Tibial nerve (tissue), 4 donors: ENCODE measurements at regions not wholly inside any gene's neighbourhood (a gene's known extent, or its start where the extent isn't known, plus 50 kb on each side); places are given as distances from the start of the nearest gene placed in this dataset.

Source experiments
- DNase-seq, 2 donors: peaks; one replicate each; pipeline ENCODE4 v3.0.0-alpha.2; 2019; ENCODE audit warnings: low spot score in 2 of 2
- H3K27ac ChIP-seq, 4 donors: fragments of 200-600 bp; sonication (generic) in 3 of 4; one replicate each; pipeline ENCODE4 v1.5.1; 2017 to 2019; ENCODE audit warnings: mild to moderate bottlenecking in 1 of 4
- H3K27me3 ChIP-seq, 2 donors: fragments of 200-600 bp; sonication (generic) in 1 of 2; one replicate each; pipeline versions ENCODE4 v1.5.1 to v1.6.0; 2017 to 2019
- H3K36me3 ChIP-seq, 3 donors: fragments of 200-600 bp; sonication (generic); one replicate each; pipeline ENCODE4 v1.5.1; 2018 to 2019
- H3K4me1 ChIP-seq, 4 donors: fragments of 200-600 bp; sonication (generic) in 3 of 4; one replicate each; pipeline ENCODE4 v1.5.1; 2017 to 2019
- H3K4me3 ChIP-seq, 4 donors: fragments of 200-600 bp; sonication (generic) in 3 of 4; one replicate each; pipeline ENCODE4 v1.5.1; 2017 to 2019; ENCODE audit warnings: mild to moderate bottlenecking in 1 of 4, moderate library complexity in 1 of 4
- H3K9me3 ChIP-seq, 4 donors: fragments of 200-600 bp; sonication (generic) in 3 of 4; one replicate each; pipeline ENCODE4 v1.5.1; 2017 to 2019
- EP300 ChIP-seq, 2 donors: sonication (generic); formaldehyde crosslinking; IDR thresholded peaks; one replicate each; pipeline ENCODE4 v1.6.1; 2017; ENCODE audit warnings: antibody characterized with exemption in 2 of 2, mild to moderate bottlenecking in 1 of 2
- POLR2A ChIP-seq, 2 donors: fragments of 450-650 bp; IDR thresholded peaks; one replicate each; pipeline ENCODE4 v1.6.1; 2017; ENCODE audit warnings: antibody characterized with exemption in 2 of 2, mild to moderate bottlenecking in 2 of 2, moderate library complexity in 2 of 2
- WGBS, 2 donors: methylation state at CpG; one replicate each; pipeline ENCODE4 v1.1.5; 2018; 5-methylcytosine and 5-hydroxymethylcytosine counted together
- TF ChIP-seq, protein P1 (sequence below), 5 experiments: fragments of 200-600 bp in 3 of 5; fragments of 450-650 bp in 2 of 5; sonication (generic) in 3 of 5; IDR thresholded peaks; one replicate each; pipeline ENCODE4 v1.5.1; 2016 to 2019; ENCODE audit warnings: antibody characterized with exemption in 5 of 5, mild to moderate bottlenecking in 3 of 5, moderate library complexity in 2 of 5

DNA sequence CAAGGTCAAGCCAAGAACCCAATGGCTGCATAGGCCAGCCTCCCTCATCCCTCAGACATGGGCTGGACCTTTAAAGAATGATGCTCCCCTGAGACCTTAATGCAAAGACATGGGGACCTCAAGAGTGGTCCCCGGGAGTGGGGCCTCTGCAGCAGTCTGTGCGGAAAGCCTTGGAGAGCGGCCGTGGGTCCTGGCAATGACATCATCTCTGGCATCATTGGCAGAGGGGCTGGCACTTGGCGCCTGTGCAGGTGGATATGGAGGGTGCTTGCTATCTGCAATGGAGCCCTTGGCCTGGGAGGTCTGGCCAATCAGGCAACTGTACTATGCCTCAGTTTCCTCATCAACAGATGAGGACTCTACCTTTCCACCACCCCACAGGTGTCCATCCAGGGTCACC lies 365.5 kb upstream of the MKI67 start:
- Histone ChIP-seq H3K27ac (no peak overlapping the region), H3K27me3 (no peaks in the 10 kb centered on the region), H3K9me3 (peaks cover 0 to 6% (median 0%) of the 10 kb centered on the region in 4 donors), H3K4me3 (no peak overlapping the region), H3K36me3 (no peaks in the 10 kb centered on the region), H3K4me1 (no peaks in the 10 kb centered on the region)
- DNase-seq: no peak
- no peak for TF ChIP-seq EP300 (IDR thresholded peaks at IDR 0.05)
- TF ChIP-seq POLR2A (IDR thresholded peaks at IDR 0.05): no peak
- TF ChIP-seq, protein P1, sequence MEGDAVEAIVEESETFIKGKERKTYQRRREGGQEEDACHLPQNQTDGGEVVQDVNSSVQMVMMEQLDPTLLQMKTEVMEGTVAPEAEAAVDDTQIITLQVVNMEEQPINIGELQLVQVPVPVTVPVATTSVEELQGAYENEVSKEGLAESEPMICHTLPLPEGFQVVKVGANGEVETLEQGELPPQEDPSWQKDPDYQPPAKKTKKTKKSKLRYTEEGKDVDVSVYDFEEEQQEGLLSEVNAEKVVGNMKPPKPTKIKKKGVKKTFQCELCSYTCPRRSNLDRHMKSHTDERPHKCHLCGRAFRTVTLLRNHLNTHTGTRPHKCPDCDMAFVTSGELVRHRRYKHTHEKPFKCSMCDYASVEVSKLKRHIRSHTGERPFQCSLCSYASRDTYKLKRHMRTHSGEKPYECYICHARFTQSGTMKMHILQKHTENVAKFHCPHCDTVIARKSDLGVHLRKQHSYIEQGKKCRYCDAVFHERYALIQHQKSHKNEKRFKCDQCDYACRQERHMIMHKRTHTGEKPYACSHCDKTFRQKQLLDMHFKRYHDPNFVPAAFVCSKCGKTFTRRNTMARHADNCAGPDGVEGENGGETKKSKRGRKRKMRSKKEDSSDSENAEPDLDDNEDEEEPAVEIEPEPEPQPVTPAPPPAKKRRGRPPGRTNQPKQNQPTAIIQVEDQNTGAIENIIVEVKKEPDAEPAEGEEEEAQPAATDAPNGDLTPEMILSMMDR (IDR thresholded peaks at IDR 0.05): no peak
- 93 to 100% methylated on average over 4 to 5 of the region's 5 CpGs for WGBS, 2 donors

DNA sequence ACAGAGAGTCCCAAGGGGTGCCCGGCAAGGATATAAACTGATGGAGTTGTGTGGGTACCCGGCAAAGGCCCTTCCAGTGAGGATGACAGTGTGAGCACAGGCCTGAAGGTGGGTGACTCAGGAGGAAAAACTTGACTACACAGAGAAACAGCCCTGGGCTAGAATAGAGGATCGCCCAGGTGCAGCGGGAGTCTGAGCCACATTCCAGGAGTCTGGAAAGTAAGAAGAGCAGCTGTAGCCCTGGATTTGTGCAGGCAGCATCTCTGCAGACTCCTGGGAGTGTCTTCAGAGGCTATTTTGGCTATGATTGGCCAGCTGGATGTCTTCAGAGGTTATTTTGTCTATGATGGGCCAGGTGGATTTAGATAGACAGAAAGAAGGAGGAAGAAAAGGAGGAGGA lies 367.6 kb upstream of the MKI67 start:
- no peak overlapping the region for H3K4me3 ChIP-seq
- H3K4me1 ChIP-seq: no peaks in the 10 kb centered on the region
- H3K27me3 ChIP-seq: no peaks in the 10 kb centered on the region
- no peak overlapping the region for H3K27ac ChIP-seq
- no peaks in the 10 kb centered on the region for H3K9me3 ChIP-seq
- 68 to 73% methylated on average over 4 of the region's 4 CpGs for WGBS, 2 donors
- no peak for TF ChIP-seq EP300 (IDR thresholded peaks at IDR 0.05)
- TF ChIP-seq, protein P1 (IDR thresholded peaks at IDR 0.05): no peak
- TF ChIP-seq POLR2A (IDR thresholded peaks at IDR 0.05): no peak
- no peaks in the 10 kb centered on the region for H3K36me3 ChIP-seq
- no peak for DNase-seq

DNA sequence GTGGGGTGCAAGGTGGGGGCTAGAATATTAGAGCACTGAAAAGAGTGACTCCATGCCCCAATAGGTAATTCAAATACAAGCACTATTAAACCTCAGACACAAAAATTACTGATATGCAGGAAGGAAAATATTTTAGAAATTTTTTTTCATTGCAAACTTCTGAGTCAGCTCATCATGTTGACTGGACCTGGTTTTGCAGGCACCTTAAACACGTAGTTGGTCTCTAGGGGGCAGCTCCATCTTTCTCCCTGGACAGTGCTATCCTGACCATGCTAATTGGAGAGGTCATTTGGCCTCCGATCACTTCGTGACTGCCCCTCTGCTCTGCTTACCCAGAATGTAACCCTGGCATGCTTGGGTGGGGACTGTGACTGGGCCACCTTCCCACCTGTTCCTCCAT lies 368.4 kb upstream of the MKI67 start:
- Histone ChIP-seq H3K4me3 (no peak overlapping the region), H3K4me1 (no peaks in the 10 kb centered on the region), H3K36me3 (no peaks in the 10 kb centered on the region), H3K9me3 (no peaks in the 10 kb centered on the region), H3K27ac (no peak overlapping the region), H3K27me3 (no peaks in the 10 kb centered on the region)
- WGBS, 2 donors: 52% methylated on average over 3 of the region's 3 CpGs
- no peak for DNase-seq
- TF ChIP-seq EP300 (IDR thresholded peaks at IDR 0.05): no peak
- TF ChIP-seq, protein P1 (IDR thresholded peaks at IDR 0.05): no peak
- TF ChIP-seq POLR2A (IDR thresholded peaks at IDR 0.05): no peak

DNA sequence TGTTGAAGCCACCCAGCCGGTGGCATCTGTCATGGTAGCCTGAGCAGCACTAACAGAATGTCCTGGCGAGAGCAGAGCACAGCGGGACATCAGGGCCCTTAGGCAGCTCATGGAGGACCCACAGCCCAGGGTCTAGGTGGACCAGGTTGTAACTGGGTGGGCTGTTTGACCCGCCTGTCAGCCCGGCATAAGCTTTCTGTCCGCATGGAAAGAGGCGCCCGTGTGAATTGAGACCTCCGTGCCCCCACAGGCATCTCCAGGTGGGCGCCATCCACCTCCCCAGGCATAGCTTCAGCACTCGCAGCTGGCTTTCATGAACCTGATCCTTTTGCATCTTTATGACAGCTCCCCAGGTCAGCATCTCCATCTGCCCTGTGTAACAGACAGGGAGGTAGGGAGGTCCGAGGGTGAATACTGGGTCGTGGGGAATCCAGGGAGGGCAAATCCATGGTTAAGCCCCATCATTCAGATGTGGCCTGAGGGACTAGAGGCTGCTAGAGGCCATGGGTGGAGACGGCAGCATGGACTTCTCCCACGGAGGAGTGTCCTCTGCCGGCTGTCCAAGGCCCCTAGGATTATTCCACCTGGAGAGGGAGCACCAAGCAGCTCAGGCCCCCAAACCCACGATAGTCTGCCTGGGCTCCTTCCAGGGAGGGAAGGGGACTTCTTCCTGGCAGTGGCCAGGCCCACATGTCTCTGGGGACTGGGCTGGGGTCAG lies 371.6 kb upstream of the MKI67 start:
- 88 to 89% methylated on average over 17 of the region's 17 CpGs for WGBS, 2 donors
- no peak for DNase-seq
- Histone ChIP-seq H3K36me3 (no peaks in the 10 kb centered on the region), H3K27me3 (no peaks in the 10 kb centered on the region), H3K27ac (no peak overlapping the region), H3K9me3 (no peaks in the 10 kb centered on the region), H3K4me3 (no peak overlapping the region), H3K4me1 (no peaks in the 10 kb centered on the region)
- TF ChIP-seq EP300 (IDR thresholded peaks at IDR 0.05) (no peak), POLR2A (IDR thresholded peaks at IDR 0.05) (no peak)
- TF ChIP-seq, protein P1 (IDR thresholded peaks at IDR 0.05): no peak

DNA sequence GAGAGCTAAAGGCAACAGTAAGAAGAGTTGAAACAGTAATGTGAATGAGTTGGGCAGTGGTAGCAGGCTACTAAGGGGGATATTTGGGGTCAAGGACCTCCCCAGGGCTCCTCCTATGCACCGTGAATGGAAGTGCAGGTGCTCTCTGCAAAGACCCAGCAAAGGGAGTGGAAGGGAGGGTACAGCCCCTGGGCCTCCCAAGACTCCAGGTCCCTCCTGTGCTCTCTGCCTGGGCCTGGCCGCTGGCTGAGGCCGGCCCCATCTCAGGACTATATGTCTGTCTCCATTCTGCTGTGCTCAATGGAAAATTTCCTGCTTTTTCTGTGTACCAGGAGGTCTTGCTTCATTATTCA lies 372.1 kb upstream of the MKI67 start:
- no peak for DNase-seq
- Histone ChIP-seq H3K27me3 (no peaks in the 10 kb centered on the region), H3K4me1 (no peaks in the 10 kb centered on the region), H3K4me3 (no peak overlapping the region), H3K9me3 (no peaks in the 10 kb centered on the region), H3K36me3 (no peaks in the 10 kb centered on the region), H3K27ac (no peak overlapping the region)
- WGBS, 2 donors: 68 to 71% methylated on average over 3 of the region's 3 CpGs
- TF ChIP-seq, protein P1 (IDR thresholded peaks at IDR 0.05): no peak
- TF ChIP-seq EP300 (IDR thresholded peaks at IDR 0.05): no peak
- no peak for TF ChIP-seq POLR2A (IDR thresholded peaks at IDR 0.05)
